Adrenal gland (tissue), 5 donors: ENCODE measurements at regions not wholly inside any gene's neighbourhood (a gene's known extent, or its start where the extent isn't known, plus 50 kb on each side); places are given as distances from the start of the nearest gene placed in this dataset.

Experiments
- CTCF ChIP-seq, 6 experiments: fragments of 450-650 bp in 4 of 6; fragments of 200-600 bp in 2 of 6; sonication (generic) in 1 of 6; IDR thresholded peaks; 1 replicate in 5 of 6; 2 replicates in 1 of 6; pipeline versions ENCODE4 v1.5.1 to v1.8.0; 2016 to 2021; ENCODE audit warnings: antibody characterized with exemption in 6 of 6, mild to moderate bottlenecking in 2 of 6, moderate library complexity in 1 of 6
- POLR2A ChIP-seq, 2 donors: fragments of 450-650 bp; IDR thresholded peaks; one replicate each; pipeline ENCODE4 v1.6.1; 2017; ENCODE audit warnings: antibody characterized with exemption in 2 of 2, mild to moderate bottlenecking in 2 of 2, moderate library complexity in 1 of 2
- donor health status: DM: no; HTN: no; CAD: no.

GRCh38 chr16:55045756-55046460 is 115.2 kb downstream of the IRX5 start:
- TF ChIP-seq POLR2A (IDR thresholded peaks at IDR 0.05) = no peak
- no peak for TF ChIP-seq CTCF (IDR thresholded peaks at IDR 0.05)
